EL (cell line): ENCODE measurements at regions not wholly inside any gene's neighbourhood (a gene's known extent, or its start where the extent isn't known, plus 50 kb on each side); places are given as distances from the start of the nearest gene placed in this dataset.

Experiments
- DNase-seq: peaks from one replicate; pipeline ENCODE4 v3.0.0-alpha.2; 2016

- DNase-seq, result no peak
These were observed 447.3 kb downstream of the ARHGEF28 start for GRCh38 chr5:74073257-74073656.

DNA sequence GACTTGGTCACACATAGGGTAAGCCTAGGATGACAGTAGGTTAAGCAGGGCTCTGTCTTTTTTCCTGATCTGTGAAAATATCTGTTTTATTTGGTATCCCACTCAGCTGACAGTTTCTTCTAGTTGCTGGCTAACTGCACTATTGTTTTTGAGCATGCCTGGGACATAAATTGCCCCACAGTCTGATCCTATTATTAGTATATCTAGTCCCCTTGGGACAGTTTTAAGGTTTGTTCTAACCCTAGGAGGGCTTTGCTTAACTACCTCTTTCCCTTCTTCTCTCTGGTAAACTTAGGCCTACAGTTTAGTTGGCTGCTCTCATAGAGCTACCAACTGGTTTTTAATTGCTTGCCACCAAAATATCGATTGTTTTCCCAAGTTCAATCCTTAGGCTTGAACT is 446.6 kb downstream of the ARHGEF28 start:
- no peak for DNase-seq

- no peak for DNase-seq
These were observed 444.8 kb downstream of the ARHGEF28 start for GRCh38 chr5:74070766-74071165.

GRCh38 chr5:74069741-74070140 is 443.7 kb downstream of the ARHGEF28 start:
- no peak for DNase-seq

- peak; percentile 53 for DNase-seq
These were observed 441.9 kb downstream of the ARHGEF28 start for GRCh38 chr5:74067748-74068541.

DNA sequence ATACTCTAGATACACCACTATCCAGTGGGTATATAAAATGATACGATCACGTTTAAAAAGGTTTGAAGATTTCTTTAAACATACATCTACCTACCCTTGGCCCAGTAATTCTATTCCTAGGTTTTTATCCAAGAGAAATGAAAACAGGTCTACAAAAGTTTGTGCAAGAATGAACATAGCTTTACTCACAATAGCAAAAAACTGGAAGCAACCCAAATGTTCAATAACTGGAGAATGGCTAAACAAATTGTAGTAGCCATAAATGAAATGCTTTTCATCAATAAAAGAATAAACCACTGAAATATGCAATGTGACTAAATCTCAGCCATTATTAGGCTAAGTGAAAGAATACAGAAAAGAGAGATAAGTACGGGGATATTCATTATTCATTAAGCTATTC is 438.9 kb downstream of the ARHGEF28 start:
- no peak for DNase-seq

- DNase-seq, result no peak
These were observed 438.2 kb downstream of the ARHGEF28 start for GRCh38 chr5:74064225-74064624.

DNA sequence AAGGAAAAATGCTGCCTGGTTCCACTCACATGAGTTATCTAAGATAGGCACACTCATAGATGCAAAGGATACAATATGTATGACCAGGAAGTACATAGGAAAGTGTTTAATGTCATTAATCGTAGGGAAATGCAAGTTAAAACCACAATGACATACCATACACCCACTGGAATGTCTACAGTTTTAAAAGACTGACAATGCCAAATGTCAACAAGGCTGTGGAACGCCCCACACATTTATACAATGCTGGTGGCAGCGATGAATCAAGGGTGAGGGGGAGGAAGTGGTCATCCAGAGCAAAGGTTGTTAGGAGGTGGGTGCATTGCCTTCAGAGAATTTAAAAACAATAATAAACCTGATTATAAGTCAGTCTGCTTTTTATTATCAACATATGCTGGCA is 437.8 kb downstream of the ARHGEF28 start:
- DNase-seq, result peak; percentile 94

- DNase-seq, result no peak
These were observed 437.4 kb downstream of the ARHGEF28 start for GRCh38 chr5:74063346-74063745.

- no peak for DNase-seq
These were observed 435.3 kb downstream of the ARHGEF28 start for GRCh38 chr5:74061292-74061691.

GRCh38 chr5:74059706-74060105 is 433.7 kb downstream of the ARHGEF28 start:
- DNase-seq, result no peak

DNA sequence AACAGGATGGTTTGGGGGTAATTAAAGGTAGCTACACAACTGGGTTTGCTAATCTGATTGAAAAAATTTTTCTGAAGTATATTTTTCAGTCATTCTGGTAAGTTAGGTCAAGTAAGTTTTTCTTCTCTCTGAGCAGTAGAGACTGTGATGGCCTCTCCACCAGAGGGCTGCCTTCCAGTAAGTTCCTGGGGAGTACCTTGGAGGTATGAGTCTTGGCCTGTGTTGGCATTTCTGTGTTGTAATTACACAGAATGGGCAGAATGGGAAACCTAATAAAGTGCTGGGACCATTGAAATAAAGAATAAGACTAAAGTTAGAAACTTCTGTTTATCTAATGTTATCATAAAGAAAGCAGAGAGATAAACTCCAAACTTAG is 430.8 kb downstream of the ARHGEF28 start:
- peak; percentile 35 for DNase-seq

GRCh38 chr5:74056107-74056788 is 430.3 kb downstream of the ARHGEF28 start:
- DNase-seq, result no peak

- DNase-seq, result no peak
These were observed 429.6 kb downstream of the ARHGEF28 start for GRCh38 chr5:74055486-74056106.

DNA sequence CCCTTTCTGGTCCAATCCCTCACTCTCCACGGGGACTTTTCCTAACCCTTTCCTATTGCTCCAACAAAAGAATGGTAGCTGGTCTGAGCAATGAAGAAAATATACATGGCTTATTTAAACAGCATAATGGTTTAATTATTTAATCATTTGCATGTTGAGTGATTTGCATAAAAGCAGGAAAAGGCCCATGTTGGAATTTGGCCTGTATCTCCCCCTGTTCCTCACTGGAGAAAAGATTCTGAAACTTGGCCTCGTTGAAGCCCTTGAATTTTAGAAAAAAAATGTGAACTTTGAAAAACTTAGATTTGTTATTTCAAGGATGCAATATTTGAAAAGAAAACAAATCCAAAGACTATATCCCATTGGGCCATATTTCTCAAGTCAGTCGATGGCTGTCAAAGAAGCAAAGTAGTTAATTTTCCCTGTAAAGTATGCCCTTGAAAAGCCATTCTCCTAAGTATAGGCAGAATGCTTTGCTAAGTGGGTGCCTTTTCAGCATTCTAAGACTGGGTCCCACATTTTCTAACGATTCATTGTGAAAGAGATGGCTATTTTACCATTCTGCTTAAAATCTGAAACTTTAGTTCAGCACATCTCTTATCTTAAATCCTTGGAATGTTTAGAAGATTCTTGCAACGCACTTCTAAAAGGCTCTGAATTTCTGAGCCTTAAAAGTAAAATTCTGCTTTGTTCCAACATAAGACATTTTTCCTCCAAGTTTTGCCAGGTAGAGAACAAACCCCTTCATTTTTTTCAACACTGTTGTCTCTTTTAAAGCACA is 428.8 kb downstream of the ARHGEF28 start:
- DNase-seq, result no peak

GRCh38 chr5:74054139-74054538 is 428.1 kb downstream of the ARHGEF28 start:
- DNase-seq, result no peak

- no peak for DNase-seq
These were observed 426.6 kb downstream of the ARHGEF28 start for GRCh38 chr5:74052441-74053221.

- no peak for DNase-seq
These were observed 425.1 kb downstream of the ARHGEF28 start for GRCh38 chr5:74051076-74051475.

DNA sequence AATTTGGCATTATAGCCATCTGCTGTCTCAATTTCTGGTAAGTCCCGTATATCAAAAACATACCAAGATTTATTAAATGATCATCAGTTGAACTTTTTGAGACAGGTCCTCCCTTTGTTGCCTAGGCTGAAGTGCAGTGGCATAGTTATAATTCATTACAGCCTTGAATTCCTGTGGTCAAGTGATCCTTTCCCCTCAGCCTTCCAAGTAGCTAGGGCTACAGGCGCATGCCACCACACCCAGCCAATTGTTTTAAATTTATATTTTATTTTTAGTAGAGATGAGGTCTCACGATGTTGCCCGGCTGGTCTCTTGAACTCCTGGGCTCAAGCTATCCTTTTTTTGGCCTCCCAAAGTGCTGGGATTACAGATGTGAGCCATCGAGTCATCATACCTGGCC is 418.9 kb downstream of the ARHGEF28 start:
- DNase-seq, result no peak

- DNase-seq, result peak; percentile 93
These were observed 417.0 kb downstream of the ARHGEF28 start for GRCh38 chr5:74042959-74043358.

- DNase-seq, result no peak
These were observed 416.6 kb downstream of the ARHGEF28 start for GRCh38 chr5:74042559-74042958.

DNA sequence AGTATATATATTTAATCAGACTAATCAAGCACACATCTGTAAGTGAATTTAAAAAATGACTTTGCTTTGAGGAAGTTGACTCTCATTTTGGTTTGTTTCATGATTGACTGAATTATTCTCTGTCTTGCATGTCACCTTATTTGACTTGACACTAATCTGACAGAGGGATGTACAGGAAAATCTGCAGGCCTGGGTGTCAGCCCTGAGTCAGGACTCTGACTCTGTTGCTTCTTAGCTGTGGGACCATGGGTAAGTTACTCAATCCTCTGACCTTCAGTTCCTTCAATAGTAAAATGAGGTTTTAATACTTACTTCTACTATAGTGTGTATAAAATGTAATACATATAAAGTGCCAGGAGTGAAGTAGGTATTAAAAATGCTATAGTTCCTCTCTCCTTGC is 415.9 kb downstream of the ARHGEF28 start:
- no peak for DNase-seq
